ENCODE measurements at regions not wholly inside any gene's neighbourhood (a gene's known extent, or its start where the extent isn't known, plus 50 kb on each side); places are given as distances from the start of the nearest gene placed in this dataset.
"Not testable (repeated sequence)": the region's sequence is repeated elsewhere in the genome, so short reads cannot be mapped to it uniquely, and the experiment has no call there.

DNA sequence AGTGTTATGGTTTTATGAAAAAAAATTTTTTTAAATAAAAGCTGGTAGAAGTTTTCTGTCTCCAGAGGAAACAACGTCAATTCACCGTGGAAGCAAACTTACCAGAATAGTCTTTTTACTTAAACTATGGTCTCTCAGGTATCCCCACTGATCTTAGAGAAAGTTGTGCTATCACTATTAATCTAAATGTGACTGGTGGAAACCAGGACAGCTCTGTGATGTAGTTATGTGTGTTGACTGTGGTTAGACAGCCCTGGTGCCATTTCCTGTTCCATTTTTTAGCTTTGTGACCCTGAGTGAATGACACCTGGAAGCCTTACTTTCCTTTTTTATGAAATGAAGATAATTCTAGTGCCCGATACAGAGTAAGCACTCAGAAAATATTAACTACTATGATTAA, 111.8 kb upstream of the HUWE1 start:
- no peak overlapping the region for H3K4me3 ChIP-seq
- peaks cover 25 to 84% (median 67%) of the 10 kb centered on the region in 11 experiments for H3K27me3 ChIP-seq
- no peak overlapping the region for H3K4me2 ChIP-seq
- no peak for TF ChIP-seq Cebpa-rat (IDR thresholded peaks at IDR 0.05)
- H3K27ac ChIP-seq, result no peak overlapping the region
- H3K9ac ChIP-seq, result no peak overlapping the region
- no peaks in the 10 kb centered on the region for H4K20me1 ChIP-seq
- H3K9me3 ChIP-seq (replicated peaks in 1 of 11), result peaks cover 11 to 26% (median 19%) of the 10 kb centered on the region in 11 experiments; a peak in 19 of 22 replicates
- no peaks in the 10 kb centered on the region for H3K36me3 ChIP-seq
- no peaks in the 10 kb centered on the region for H3K4me1 ChIP-seq

DNA sequence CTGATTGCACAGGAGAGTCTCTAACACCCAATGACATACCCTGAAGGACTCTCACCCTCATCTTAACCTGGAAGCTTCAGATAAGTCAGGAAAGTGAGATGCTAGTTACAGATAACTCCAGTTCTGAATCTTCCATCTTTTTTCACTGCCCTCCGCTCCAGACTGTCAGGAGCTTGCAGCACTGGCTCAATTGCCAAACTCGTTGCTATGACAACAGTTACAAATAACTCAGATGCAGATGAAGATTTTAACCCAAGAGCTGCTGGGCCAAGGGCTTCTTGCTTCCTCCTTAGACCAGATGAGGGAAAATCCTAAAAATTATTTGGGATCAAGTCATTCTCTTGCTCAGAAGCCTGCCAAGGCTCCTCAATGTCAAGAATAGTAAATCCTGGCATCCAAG, 109.1 kb upstream of the HUWE1 start:
- H4K20me1 ChIP-seq, result no peaks in the 10 kb centered on the region
- H3K9ac ChIP-seq, result no peak overlapping the region
- no peak overlapping the region for H3K4me3 ChIP-seq
- no peaks in the 10 kb centered on the region for H3K36me3 ChIP-seq
- H3K4me1 ChIP-seq, result no peaks in the 10 kb centered on the region
- no peak for TF ChIP-seq Cebpa-rat (IDR thresholded peaks at IDR 0.05)
- H3K9me3 ChIP-seq (replicated peaks in 1 of 11), result peaks cover 11 to 24% (median 19%) of the 10 kb centered on the region in 11 experiments; a peak in 19 of 22 replicates
- H3K27ac ChIP-seq, result no peak overlapping the region
- no peak overlapping the region for H3K4me2 ChIP-seq
- peaks cover 22 to 70% (median 55%) of the 10 kb centered on the region in 11 experiments for H3K27me3 ChIP-seq

DNA sequence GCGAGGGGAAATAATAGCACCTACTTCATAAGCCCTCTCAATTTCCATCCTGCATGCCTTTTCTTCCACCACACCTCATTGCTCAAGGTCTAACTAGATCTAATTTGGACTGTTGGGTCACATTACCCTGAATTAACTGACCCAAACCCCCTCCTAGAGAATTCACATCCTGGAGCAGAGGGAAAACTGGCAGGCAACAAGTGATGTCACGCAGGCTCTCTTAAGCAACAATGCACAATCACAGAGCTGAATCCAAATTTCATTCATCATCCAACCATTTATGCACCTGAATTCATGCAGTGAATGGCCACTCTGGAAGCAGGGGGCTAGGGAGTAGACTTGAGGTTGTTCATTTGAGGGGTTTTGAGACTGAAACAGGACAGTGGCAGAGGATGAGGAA, 107.7 kb upstream of the HUWE1 start:
- no peak overlapping the region for H3K9ac ChIP-seq
- peaks cover 2 to 10% (median 7%) of the 10 kb centered on the region in 11 experiments; a peak in 14 of 22 replicates for H3K9me3 ChIP-seq (replicated peaks in 1 of 11)
- H3K4me3 ChIP-seq, result no peak overlapping the region
- no peaks in the 10 kb centered on the region for H3K36me3 ChIP-seq
- H4K20me1 ChIP-seq, result no peaks in the 10 kb centered on the region
- no peak for TF ChIP-seq Cebpa-rat (IDR thresholded peaks at IDR 0.05)
- no peaks in the 10 kb centered on the region for H3K4me1 ChIP-seq
- H3K27ac ChIP-seq, result no peak overlapping the region
- H3K27me3 ChIP-seq, result peaks cover 22 to 73% (median 57%) of the 10 kb centered on the region in 11 experiments
- H3K4me2 ChIP-seq, result no peak overlapping the region

DNA sequence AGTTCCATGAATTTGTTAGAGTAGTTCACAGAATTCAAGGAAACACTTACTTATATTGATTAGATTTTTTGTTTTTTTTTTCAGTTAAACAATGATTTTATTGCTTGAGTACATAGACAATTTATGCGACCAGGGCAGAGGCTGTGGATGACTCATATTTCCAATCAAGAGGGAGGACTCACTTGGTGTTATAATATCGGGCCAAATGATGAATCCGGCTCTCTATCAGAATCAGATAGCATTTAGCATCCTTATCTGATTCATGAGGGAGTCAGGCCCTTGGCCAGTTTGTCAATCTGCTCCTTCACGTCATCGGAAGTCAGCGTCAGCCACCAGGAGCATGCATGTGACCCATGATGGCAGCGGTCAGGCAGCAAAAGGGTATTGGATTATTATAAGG, 82.3 kb upstream of the HUWE1 start:
- H3K27me3 ChIP-seq, result peaks cover 43 to 60% (median 54%) of the 10 kb centered on the region in 11 experiments
- H3K36me3 ChIP-seq, result no peaks in the 10 kb centered on the region
- H3K27ac ChIP-seq, result no peak overlapping the region
- H3K4me3 ChIP-seq, result no peak overlapping the region
- no peak overlapping the region for H3K4me2 ChIP-seq
- H4K20me1 ChIP-seq, result no peaks in the 10 kb centered on the region
- peaks cover 0 to 7% (median 0%) of the 10 kb centered on the region in 11 experiments; a peak in 3 of 22 replicates for H3K9me3 ChIP-seq (replicated peaks in 1 of 11)
- TF ChIP-seq Cebpa-rat (IDR thresholded peaks at IDR 0.05), result no peak
- H3K9ac ChIP-seq, result no peak overlapping the region
- no peaks in the 10 kb centered on the region for H3K4me1 ChIP-seq

DNA sequence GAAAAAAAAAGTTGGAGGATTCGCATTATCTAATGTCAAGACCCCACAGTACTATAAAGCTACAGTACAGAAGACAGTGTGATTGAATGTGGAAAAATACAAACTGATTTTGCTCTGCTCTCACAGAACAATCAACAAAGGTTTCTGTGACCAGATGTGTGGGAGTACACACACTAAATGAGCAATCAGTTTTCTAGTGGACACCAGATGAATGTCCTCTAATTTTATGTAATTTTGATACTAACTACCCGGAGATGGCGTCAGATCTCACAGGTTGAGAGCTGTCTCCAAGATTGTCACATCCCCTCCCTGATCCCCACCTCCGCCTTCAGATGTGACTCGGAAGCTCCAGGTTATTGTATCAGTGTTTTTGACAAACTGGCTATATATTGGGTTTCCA, 81.9 kb upstream of the HUWE1 start:
- Histone ChIP-seq H3K36me3 (no peaks in the 10 kb centered on the region), H3K4me1 (no peaks in the 10 kb centered on the region), H3K27ac (no peak overlapping the region), H3K4me3 (no peak overlapping the region), H3K4me2 (no peak overlapping the region), H3K9ac (no peak overlapping the region), H4K20me1 (no peaks in the 10 kb centered on the region), H3K9me3 (replicated peaks in 1 of 11) (peaks cover 0 to 7% (median 0%) of the 10 kb centered on the region in 11 experiments; a peak in 3 of 22 replicates), H3K27me3 (peaks cover 45 to 64% (median 58%) of the 10 kb centered on the region in 11 experiments)
- no peak for TF ChIP-seq Cebpa-rat (IDR thresholded peaks at IDR 0.05)

DNA sequence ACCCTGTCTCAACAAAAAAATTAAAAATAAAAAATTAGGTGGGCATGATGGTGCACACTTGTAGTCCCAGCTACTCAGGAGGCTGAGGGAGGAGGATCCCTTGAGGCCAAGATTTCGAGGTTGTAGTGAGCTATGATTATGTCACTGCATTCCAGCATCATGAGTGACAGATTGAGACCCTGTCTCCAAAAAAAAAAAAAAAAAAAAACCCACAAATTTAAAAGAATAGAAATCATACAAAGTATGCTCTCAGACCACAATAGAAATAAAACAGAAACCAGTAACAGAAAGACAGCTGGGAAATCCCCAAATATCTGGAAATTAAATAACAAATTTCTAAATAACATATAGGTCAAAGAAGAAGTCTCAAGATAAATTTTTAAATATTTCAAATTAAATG, 81.0 kb upstream of the HUWE1 start:
- Histone ChIP-seq H4K20me1 (no peaks in the 10 kb centered on the region), H3K4me3 (no peak overlapping the region), H3K36me3 (no peaks in the 10 kb centered on the region), H3K4me2 (no peak overlapping the region), H3K9ac (no peak overlapping the region), H3K4me1 (no peaks in the 10 kb centered on the region), H3K27ac (no peak overlapping the region), H3K9me3 (replicated peaks in 1 of 11) (peaks cover 0 to 7% (median 0%) of the 10 kb centered on the region in 11 experiments; a peak in 2 of 22 replicates), H3K27me3 (peaks cover 49 to 72% (median 65%) of the 10 kb centered on the region in 11 experiments)
- TF ChIP-seq Cebpa-rat (IDR thresholded peaks at IDR 0.05), result no peak

DNA sequence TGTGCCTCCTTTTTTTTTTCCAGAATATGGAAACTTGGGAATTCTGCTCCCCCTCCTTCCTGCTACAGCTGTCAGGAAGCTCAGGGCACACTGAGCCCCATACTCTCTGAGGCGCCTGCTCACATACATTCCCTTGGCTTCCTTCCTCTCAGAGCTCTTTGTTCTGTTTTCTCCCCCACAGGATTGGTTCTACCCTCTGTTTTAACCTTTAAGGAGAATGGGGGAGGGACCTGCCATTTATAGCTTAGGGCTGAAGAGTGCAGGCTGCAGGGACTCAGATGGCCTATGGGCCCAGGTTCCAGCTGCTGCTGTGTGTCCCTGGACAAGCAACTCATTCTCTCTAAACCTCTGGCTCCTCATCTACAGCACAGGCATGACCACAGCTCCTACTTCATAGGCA, 70.7 kb upstream of the HUWE1 start:
- not testable (repeated sequence) for H3K4me3 ChIP-seq; H3K36me3 ChIP-seq; H3K9ac ChIP-seq; H4K20me1 ChIP-seq; H3K4me2 ChIP-seq; H3K27ac ChIP-seq; H3K9me3 ChIP-seq (replicated peaks in 1 of 11)
- Histone ChIP-seq H3K27me3 (peaks cover 27 to 76% (median 58%) of the 10 kb centered on the region in 11 experiments), H3K4me1 (peaks cover 0 to 23% (median 0%) of the 10 kb centered on the region in 10 experiments; a peak in 4 of 20 replicates)

DNA sequence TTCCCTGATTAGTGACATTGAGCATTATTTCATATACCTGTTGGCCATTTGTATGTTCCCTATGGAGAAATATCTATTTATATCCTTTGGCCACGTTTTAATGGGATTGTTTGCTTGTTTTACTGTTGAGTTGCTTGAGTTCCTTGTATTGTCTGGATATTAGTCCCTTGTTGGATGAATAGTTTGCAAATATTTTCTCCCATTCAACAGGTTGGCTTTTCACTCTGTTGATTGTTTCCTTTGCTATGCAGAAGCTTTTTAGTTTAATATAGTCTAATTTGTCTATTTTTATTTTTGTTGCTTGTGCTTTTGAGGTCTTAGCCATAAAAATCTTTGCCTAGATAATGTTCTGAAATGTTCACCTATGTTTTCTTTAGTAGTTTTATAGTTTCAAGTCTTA, 60.2 kb upstream of the HUWE1 start:
- TF ChIP-seq Cebpa-rat (IDR thresholded peaks at IDR 0.05), result no peak
- H3K9me3 ChIP-seq (replicated peaks in 1 of 11), result peaks cover 0 to 18% (median 5%) of the 10 kb centered on the region in 11 experiments; a peak in 4 of 22 replicates
- peaks cover 9 to 52% (median 24%) of the 10 kb centered on the region in 11 experiments; a peak in 20 of 22 replicates for H3K27me3 ChIP-seq

DNA sequence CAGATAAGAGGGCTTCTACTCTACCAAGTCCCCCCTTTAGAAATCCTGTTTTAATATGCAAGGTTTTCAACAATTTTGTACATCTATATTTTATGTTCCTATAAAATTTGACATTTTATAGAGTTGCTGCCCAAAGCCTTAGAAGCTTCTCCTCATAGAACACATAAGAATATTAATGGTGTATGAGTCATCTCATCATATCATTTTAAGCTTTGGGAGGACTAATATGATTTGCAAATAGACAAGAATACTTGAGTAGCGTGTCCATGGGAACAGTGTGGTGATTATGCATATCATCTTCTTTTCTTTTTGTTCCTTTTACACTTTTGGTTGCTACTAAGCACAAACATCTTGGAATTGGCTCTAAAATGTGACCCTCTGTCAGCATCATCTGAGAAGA, 56.7 kb upstream of the HUWE1 start:
- H3K9ac ChIP-seq, result no peak overlapping the region
- no peak overlapping the region for H3K4me2 ChIP-seq
- peaks cover 0 to 12% (median 2%) of the 10 kb centered on the region in 11 experiments; a peak in 4 of 22 replicates for H3K9me3 ChIP-seq (replicated peaks in 1 of 11)
- H3K36me3 ChIP-seq, result no peaks in the 10 kb centered on the region
- no peak overlapping the region for H3K27ac ChIP-seq
- peaks cover 39 to 77% (median 58%) of the 10 kb centered on the region in 11 experiments for H3K27me3 ChIP-seq
- no peak overlapping the region for H3K4me3 ChIP-seq
- no peak for TF ChIP-seq Cebpa-rat (IDR thresholded peaks at IDR 0.05)
- H4K20me1 ChIP-seq, result no peaks in the 10 kb centered on the region; a peak in 1 of 22 replicates
- H3K4me1 ChIP-seq, result no peaks in the 10 kb centered on the region

More for the DNA sequence above, 60.2 kb upstream of the HUWE1 start:
- no peak overlapping the region for H3K4me2 ChIP-seq
- no peak overlapping the region for H3K4me3 ChIP-seq
- H3K27ac ChIP-seq, result no peak overlapping the region
- no peaks in the 10 kb centered on the region for H3K4me1 ChIP-seq
- H3K36me3 ChIP-seq, result no peaks in the 10 kb centered on the region
- no peaks in the 10 kb centered on the region; a peak in 1 of 22 replicates for H4K20me1 ChIP-seq
- H3K9ac ChIP-seq, result no peak overlapping the region

DNA sequence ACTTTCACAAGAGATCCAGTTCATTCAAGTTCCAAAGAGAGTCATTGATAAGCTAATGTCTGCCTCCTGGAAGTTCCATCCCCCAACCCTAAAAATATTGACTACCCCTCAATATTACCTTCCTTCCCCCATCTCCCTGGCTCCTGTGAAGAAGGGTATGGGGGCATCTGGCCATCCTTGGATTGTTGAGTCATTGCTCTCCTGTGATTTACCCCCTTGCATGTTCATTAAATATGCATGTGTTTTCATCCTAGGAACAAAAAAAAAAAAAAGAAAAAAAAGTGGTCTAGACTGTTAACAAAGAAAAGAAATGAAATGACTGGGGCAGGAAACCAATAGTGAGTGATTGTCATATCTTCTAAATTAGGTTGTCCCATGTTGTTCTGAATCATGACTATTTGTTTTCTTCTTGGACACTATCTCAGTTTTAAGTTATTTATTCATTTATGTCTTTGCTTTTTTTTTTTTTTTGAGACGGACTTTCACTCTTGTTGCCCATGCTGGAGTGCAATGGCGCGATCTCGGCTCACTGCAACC, 51.9 kb upstream of the HUWE1 start:
- Histone ChIP-seq H3K4me1 (no peaks in the 10 kb centered on the region), H3K4me2 (no peak overlapping the region), H3K27me3 (peaks cover 70 to 100% (median 97%) of the 10 kb centered on the region in 11 experiments), H3K4me3 (no peak overlapping the region), H3K9me3 (replicated peaks in 1 of 11) (peaks cover 0 to 3% (median 0%) of the 10 kb centered on the region in 11 experiments; a peak in 1 of 22 replicates), H4K20me1 (no peaks in the 10 kb centered on the region; a peak in 1 of 22 replicates), H3K27ac (no peak overlapping the region), H3K36me3 (no peaks in the 10 kb centered on the region), H3K9ac (no peak overlapping the region)
- no peak for TF ChIP-seq Cebpa-rat (IDR thresholded peaks at IDR 0.05)

Data from BLaER1 treated with 17β-estradiol and CSF1 and Interleukin-3, amounts not matched to agents 10 nM and 100 nM (cell line).